GM12878 (cell line): ENCODE measurements at regions not wholly inside any gene's neighbourhood (a gene's known extent, or its start where the extent isn't known, plus 50 kb on each side); places are given as distances from the start of the nearest gene placed in this dataset.

Experiments used
- ATAC-seq: fragments of 200-7000 bp; cut with Tn5 transposase; 3 replicates; pipeline ENCODE4 v1.9.1; 2020; ENCODE audit warnings: mild to moderate bottlenecking, moderate library complexity
- BruUV-seq: library from RNA; stranded (reverse); fragments of 400-500 nt; replicated peaks from 2 replicates; lab custom pipeline; 2021; lab: Mats Ljungman, UMichigan
- CTCF ChIA-PET: fragments of 300-600 bp; sonication (Branson Sonifier 250); formaldehyde crosslinking; extraction: SDS; loops from one replicate; lab custom pipeline; 2021; ENCODE audit warnings: inconsistent platforms; lab: Yijun Ruan, JAX
- POLR2A ChIA-PET: fragments of 350-600 bp; formaldehyde crosslinking; extraction: SDS; loops from one replicate; lab custom pipeline; 2021; ENCODE audit warnings: inconsistent platforms; lab: Charles Lee
- RAD21 ChIA-PET: fragments of 300-600 bp; sonication (Branson Sonifier 250); formaldehyde crosslinking; loops from one replicate; lab custom pipeline; 2023; ENCODE audit warnings: antibody characterized with exemption; ENCODE audit not compliant: unreplicated experiment; lab: Charles Lee
- SMC1A ChIA-PET: fragments of 300-600 bp; sonication (Branson Sonifier 250); formaldehyde crosslinking; loops from one replicate; lab custom pipeline; 2023; ENCODE audit not compliant: unreplicated experiment, uncharacterized antibody; lab: Charles Lee
- DNase-seq: peaks from one replicate; pipeline ENCODE4 v3.0.0-alpha.2; 2011; ENCODE audit warnings: low read depth, low spot score
- FAIRE-seq: peaks from 3 replicates; lab custom pipeline; 2011; peaks lifted over from hg19 to GRCh38; lab: Jason Lieb, UNC
- H2AFZ ChIP-seq: 2 replicates; pipeline ENCODE4 v1.6.0; 2011; ENCODE audit warnings: low read depth, low read length, control low read depth; ENCODE audit not compliant: control insufficient read depth
- H3K27ac ChIP-seq: 2 replicates; pipeline ENCODE4 v1.5.1; 2011; ENCODE audit warnings: control low read depth; ENCODE audit not compliant: control insufficient read depth, insufficient read depth
- H3K27me3 ChIP-seq, 2 experiments: replicated peaks in 1 of 2; 2 replicates each; pipeline versions ENCODE4 v1.6.0 to v1.6.1; 2011; ENCODE audit warnings: low read length in 1 of 2; ENCODE audit not compliant: control insufficient read depth in 2 of 2, insufficient read depth in 2 of 2
- H3K36me3 ChIP-seq, 2 experiments: 2 replicates each; pipeline ENCODE4 v1.5.1; 2011; ENCODE audit warnings: low read length in 1 of 2; ENCODE audit not compliant: control insufficient read depth in 2 of 2, insufficient read depth in 2 of 2
- H3K4me1 ChIP-seq: 2 replicates; pipeline ENCODE4 v1.6.1; 2011; ENCODE audit warnings: mild to moderate bottlenecking, low read length, moderate library complexity, mixed read lengths; ENCODE audit not compliant: control insufficient read depth, insufficient read depth
- H3K4me2 ChIP-seq: 2 replicates; pipeline ENCODE4 v1.6.0; 2011; ENCODE audit warnings: control low read depth; ENCODE audit not compliant: control insufficient read depth, insufficient read depth
- H3K4me3 ChIP-seq: fragments of 200-600 bp; sonication (generic); 2 replicates; pipeline ENCODE4 v1.5.1; 2016
- H3K79me2 ChIP-seq: 2 replicates; pipeline ENCODE4 v1.6.0; 2011; ENCODE audit warnings: low read length; ENCODE audit not compliant: control insufficient read depth, insufficient read depth
- H3K9ac ChIP-seq: 2 replicates; pipeline ENCODE4 v1.8.0; 2011; ENCODE audit warnings: low read length, control low read depth, mixed read lengths; ENCODE audit not compliant: control insufficient read depth, insufficient read depth
- H3K9me3 ChIP-seq: replicated peaks from 3 replicates; pipeline ENCODE4 v1.5.1; 2011; ENCODE audit warnings: mild to moderate bottlenecking, low read length; ENCODE audit not compliant: control insufficient read depth, insufficient read depth
- H4K20me1 ChIP-seq: 2 replicates; pipeline ENCODE4 v1.6.0; 2011; ENCODE audit not compliant: control insufficient read depth, insufficient read depth
- ASH2L ChIP-seq: fragments of 300-600, 200-600 bp; sonication (generic); IDR thresholded peaks from 2 replicates; pipeline ENCODE4 v1.6.1; 2017; ENCODE audit warnings: low read depth, mild to moderate bottlenecking, borderline replicate concordance
- BRCA1 ChIP-seq: IDR thresholded peaks from 2 replicates; pipeline ENCODE4 v1.6.1; 2011; ENCODE audit warnings: low read depth, low read length, improper control_type of control experiment
- CBFB ChIP-seq: IDR thresholded peaks from 2 replicates; pipeline ENCODE4 v1.6.1; 2016; ENCODE audit warnings: antibody characterized with exemption, low read depth
- CBX3 ChIP-seq: fragments of 200-600 bp; sonication (generic); IDR thresholded peaks from 2 replicates; pipeline ENCODE4 v1.6.1; 2016; ENCODE audit warnings: low read depth, borderline replicate concordance
- CTCF ChIP-seq, 3 experiments: IDR thresholded peaks in 2 of 3; conservative IDR thresholded peaks in 1 of 3; 2 replicates each; pipeline ENCODE4 v1.5.1; 2011; ENCODE audit warnings: low read depth in 3 of 3, low read length in 3 of 3, mild to moderate bottlenecking in 3 of 3, control low read depth in 2 of 3, moderate library complexity in 2 of 3, inconsistent platforms in 1 of 3, mixed read lengths in 1 of 3; ENCODE audit not compliant: control insufficient read depth in 2 of 3, insufficient read depth in 1 of 3; ENCODE audit errors: extremely low read depth in 1 of 3
- DPF2 ChIP-seq: fragments of 450-650 bp; IDR thresholded peaks from 2 replicates; pipeline ENCODE4 v1.6.1; 2017; ENCODE audit warnings: mild to moderate bottlenecking
- ETV6 ChIP-seq, 2 experiments: fragments of 450-650 bp in 1 of 2; IDR thresholded peaks in 1 of 2; conservative IDR thresholded peaks in 1 of 2; 2 replicates each; pipeline ENCODE4 v1.6.1; 2014; ENCODE audit warnings: antibody characterized with exemption in 1 of 2, borderline replicate concordance in 1 of 2, low read depth in 1 of 2, mild to moderate bottlenecking in 1 of 2, moderate library complexity in 1 of 2
- EZH2 ChIP-seq: IDR thresholded peaks from 2 replicates; pipeline ENCODE4 v1.6.1; 2012; ENCODE audit warnings: low read depth, mild to moderate bottlenecking, control low read depth, inconsistent platforms, low read length, borderline replicate concordance; ENCODE audit not compliant: control insufficient read depth
- IRF4 ChIP-seq: IDR thresholded peaks from 2 replicates; pipeline ENCODE4 v1.6.1; 2011; ENCODE audit warnings: low read depth, low read length
- MEF2B ChIP-seq: fragments of 450-650 bp; IDR thresholded peaks from 2 replicates; pipeline ENCODE4 v1.6.1; 2018; ENCODE audit warnings: mild to moderate bottlenecking, moderate library complexity; ENCODE audit not compliant: partially characterized antibody, poor library complexity, severe bottlenecking
- NBN ChIP-seq: fragments of 450-650 bp; IDR thresholded peaks from 2 replicates; pipeline ENCODE4 v1.6.1; 2016
- NKRF ChIP-seq: fragments of 450-650 bp; conservative IDR thresholded peaks from 2 replicates; pipeline ENCODE4 v1.6.1; 2017; ENCODE audit warnings: mild to moderate bottlenecking, moderate library complexity
- PAX5 ChIP-seq: IDR thresholded peaks from 2 replicates; pipeline ENCODE4 v1.6.1; 2011; ENCODE audit warnings: low read depth, low read length, borderline replicate concordance
- PAX8 ChIP-seq: fragments of 450-650 bp; IDR thresholded peaks from 2 replicates; pipeline ENCODE4 v1.6.1; 2017; ENCODE audit warnings: mild to moderate bottlenecking, moderate library complexity
- POLR2A ChIP-seq: IDR thresholded peaks from 2 replicates; pipeline ENCODE4 v1.6.1; 2011; ENCODE audit warnings: low read depth, mild to moderate bottlenecking, low read length
- RELA ChIP-seq: fragments of 450-650 bp; IDR thresholded peaks from 2 replicates; pipeline ENCODE4 v1.8.0; 2014; ENCODE audit warnings: borderline replicate concordance; ENCODE audit not compliant: partially characterized antibody
- REST ChIP-seq: IDR thresholded peaks from 2 replicates; pipeline ENCODE4 v1.6.1; 2012; ENCODE audit warnings: mild to moderate bottlenecking, low read depth, low read length
- WGBS: methylation state at CpG from one replicate; pipeline ENCODE4 v1.1.6; 2016; ENCODE audit warnings: low lambda C conversion rate; ENCODE audit not compliant: insufficient replicate concordance, insufficient coverage; ENCODE audit errors: missing lambda C conversion rate; 5-methylcytosine and 5-hydroxymethylcytosine counted together
- in situ Hi-C: fragments of 300-500 bp; cut with MboI; formaldehyde crosslinking; loops from 9 replicates; pipeline ENCODE4 v1.14.3; 2018; ENCODE audit warnings: mixed read lengths
- intact Hi-C: fragments of 100-400 bp; cut with micrococcal nuclease; formaldehyde crosslinking; loops from one replicate; pipeline ENCODE4 v1.14.2; 2022; ENCODE audit not compliant: unreplicated experiment

GRCh38 chr10:71156436-71156835 is 55.9 kb upstream of the UNC5B start (continued):
- TF ChIP-seq CTCF (IDR thresholded peaks at IDR 0.05 in 2 of 3, conservative IDR thresholded peaks at IDR 0.05 in 1 of 3; ENCODE audit: control insufficient read depth in 2 of 3, extremely low read depth in 1 of 3, insufficient read depth in 1 of 3, low read depth in 3 of 3, low read length in 3 of 3) (no peak), BRCA1 (no peak), REST (no peak), CBX3 (no peak), PAX5 (no peak), EZH2 (no peak)

- Histone ChIP-seq H3K9me3 (no peaks in the 10 kb centered on the region), H3K9ac (no peak overlapping the region), H3K4me2 (no peak overlapping the region), H3K36me3 (no peaks in the 10 kb centered on the region), H3K27ac (no peak overlapping the region), H4K20me1 (no peaks in the 10 kb centered on the region), H3K4me1 (no peaks in the 10 kb centered on the region), H3K4me3 (no peak overlapping the region), H2AFZ (no peak overlapping the region), H3K79me2 (no peaks in the 10 kb centered on the region), H3K27me3 (no peaks in the 10 kb centered on the region; a peak in 1 of 4 replicates)
- 0% methylated on average over 1 of the region's 1 CpG for WGBS
- ATAC-seq: no peak
- no peak for DNase-seq
- no TSS peak for BruUV-seq
- RAD21 ChIA-PET: no interaction called here
- POLR2A ChIA-PET: no interaction called here
- in situ Hi-C loops (no loop called here), intact Hi-C loops (no loop called here)
- CTCF ChIA-PET: no interaction called here
- SMC1A ChIA-PET: no interaction called here
- FAIRE-seq: no peak
- TF ChIP-seq RELA (no peak), IRF4 (no peak), NBN (no peak), ETV6 (conservative IDR thresholded peaks at IDR 0.05 in 1 of 2, IDR thresholded peaks at IDR 0.05 in 1 of 2; ENCODE audit: borderline replicate concordance in 1 of 2, low read depth in 1 of 2) (no peak), PAX8 (no peak), DPF2 (no peak), NKRF (no peak), MEF2B (no peak), ASH2L (no peak), POLR2A (no peak), CBFB (no peak)
Observed at GRCh38 chr10:71157435-71157834, 54.9 kb upstream of the UNC5B start.
